ENCODE measurements at regions not wholly inside any gene's neighbourhood (a gene's known extent, or its start where the extent isn't known, plus 50 kb on each side); places are given as distances from the start of the nearest gene placed in this dataset.

GRCh38 chr2:150689590-150689989, 202.1 kb upstream of the RND3 start:
- TF ChIP-seq GATA3 (IDR thresholded peaks at IDR 0.05; ENCODE audit: low read depth, low read length) (no peak), GATA2 (IDR thresholded peaks at IDR 0.05; ENCODE audit: low read depth, low read length) (no peak)

- TF ChIP-seq GATA2 (IDR thresholded peaks at IDR 0.05; ENCODE audit: low read depth, low read length) (no peak), GATA3 (IDR thresholded peaks at IDR 0.05; ENCODE audit: low read depth, low read length) (no peak)
Measured at GRCh38 chr2:150688016-150688415, 200.5 kb upstream of the RND3 start.

- TF ChIP-seq GATA2 (IDR thresholded peaks at IDR 0.05; ENCODE audit: low read depth, low read length) (no peak), GATA3 (IDR thresholded peaks at IDR 0.05; ENCODE audit: low read depth, low read length) (no peak)
Measured at GRCh38 chr2:150686391-150686790, 198.9 kb upstream of the RND3 start.

GRCh38 chr2:150681120-150681804, 193.8 kb upstream of the RND3 start:
- peak; percentile 16; the same call in 1 of the 2 replicates for TF ChIP-seq GATA2 (IDR thresholded peaks at IDR 0.05; ENCODE audit: low read depth, low read length)
- no peak for TF ChIP-seq GATA3 (IDR thresholded peaks at IDR 0.05; ENCODE audit: low read depth, low read length)

DNA sequence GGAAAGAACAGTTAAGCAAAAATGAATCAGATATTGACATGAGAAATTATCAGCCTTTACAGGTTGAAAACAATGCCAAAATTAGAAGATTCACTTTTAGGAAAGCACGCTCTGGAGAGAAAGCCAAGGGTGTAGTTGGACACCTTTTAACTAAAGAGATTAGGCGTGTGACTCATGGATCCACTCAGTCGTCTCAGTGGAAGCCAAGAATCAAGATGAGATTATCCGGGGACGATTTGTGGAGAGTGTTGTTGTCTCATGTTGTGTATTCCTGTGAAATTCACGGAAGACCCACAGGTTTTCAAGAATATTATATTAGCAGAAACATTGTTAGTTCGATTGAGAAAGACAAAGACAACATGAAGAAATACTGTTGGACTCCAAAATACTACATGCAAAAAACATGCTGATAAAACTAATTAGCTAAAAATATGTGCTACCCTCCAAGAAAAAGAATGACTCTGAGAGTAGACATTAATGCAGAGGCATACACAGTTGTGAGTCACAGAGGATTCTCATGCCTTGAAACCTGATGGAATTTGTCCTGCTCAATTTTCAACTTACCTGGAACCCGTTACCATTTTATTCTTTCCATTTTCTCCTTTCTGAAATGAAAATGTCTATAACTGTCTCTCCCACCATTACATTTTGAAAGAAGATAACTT, 192.1 kb upstream of the RND3 start:
- TF ChIP-seq GATA2 (IDR thresholded peaks at IDR 0.05; ENCODE audit: low read depth, low read length) (no peak), GATA3 (IDR thresholded peaks at IDR 0.05; ENCODE audit: low read depth, low read length) (no peak)

GRCh38 chr2:150677551-150677950, 190.1 kb upstream of the RND3 start:
- TF ChIP-seq GATA2 (IDR thresholded peaks at IDR 0.05; ENCODE audit: low read depth, low read length) (no peak), GATA3 (IDR thresholded peaks at IDR 0.05; ENCODE audit: low read depth, low read length) (no peak)

- TF ChIP-seq GATA2 (IDR thresholded peaks at IDR 0.05; ENCODE audit: low read depth, low read length) (no peak), GATA3 (IDR thresholded peaks at IDR 0.05; ENCODE audit: low read depth, low read length) (no peak)
Measured at GRCh38 chr2:150676747-150677383, 189.4 kb upstream of the RND3 start.

DNA sequence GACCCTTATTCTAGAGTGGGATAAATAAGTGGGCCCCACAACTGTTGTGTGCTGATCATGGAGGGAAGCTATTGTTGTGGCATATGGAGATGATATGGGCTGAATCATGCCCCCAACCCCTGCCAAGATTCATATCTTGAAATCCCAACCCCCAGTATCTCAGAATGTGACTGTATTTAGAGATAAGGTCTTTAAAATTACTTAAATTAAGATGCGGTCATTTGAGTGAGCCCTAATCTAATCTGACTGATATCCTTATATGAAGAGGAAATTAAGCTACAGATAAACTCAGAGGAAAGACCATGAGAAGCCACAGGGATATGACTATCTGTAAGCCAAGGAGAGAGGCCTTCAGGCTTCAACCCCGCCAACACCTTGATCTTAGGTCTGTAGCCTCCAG, 188.3 kb upstream of the RND3 start:
- peak; percentile 31; the same call in 1 of the 2 replicates for TF ChIP-seq GATA2 (IDR thresholded peaks at IDR 0.05; ENCODE audit: low read depth, low read length)
- TF ChIP-seq GATA3 (IDR thresholded peaks at IDR 0.05; ENCODE audit: low read depth, low read length) = no peak

GRCh38 chr2:150674283-150674682, 186.8 kb upstream of the RND3 start:
- no peak for TF ChIP-seq GATA3 (IDR thresholded peaks at IDR 0.05; ENCODE audit: low read depth, low read length)
- no peak for TF ChIP-seq GATA2 (IDR thresholded peaks at IDR 0.05; ENCODE audit: low read depth, low read length)

GRCh38 chr2:150672311-150672710, 184.8 kb upstream of the RND3 start:
- TF ChIP-seq GATA3 (IDR thresholded peaks at IDR 0.05; ENCODE audit: low read depth, low read length) (no peak), GATA2 (IDR thresholded peaks at IDR 0.05; ENCODE audit: low read depth, low read length) (no peak)

- TF ChIP-seq GATA2 (IDR thresholded peaks at IDR 0.05; ENCODE audit: low read depth, low read length) (no peak), GATA3 (IDR thresholded peaks at IDR 0.05; ENCODE audit: low read depth, low read length) (no peak)
Measured at GRCh38 chr2:150669492-150669891, 182.0 kb upstream of the RND3 start.

- TF ChIP-seq GATA3 (IDR thresholded peaks at IDR 0.05; ENCODE audit: low read depth, low read length) (no peak), GATA2 (IDR thresholded peaks at IDR 0.05; ENCODE audit: low read depth, low read length) (no peak)
Measured at GRCh38 chr2:150663143-150663542, 175.7 kb upstream of the RND3 start.

DNA sequence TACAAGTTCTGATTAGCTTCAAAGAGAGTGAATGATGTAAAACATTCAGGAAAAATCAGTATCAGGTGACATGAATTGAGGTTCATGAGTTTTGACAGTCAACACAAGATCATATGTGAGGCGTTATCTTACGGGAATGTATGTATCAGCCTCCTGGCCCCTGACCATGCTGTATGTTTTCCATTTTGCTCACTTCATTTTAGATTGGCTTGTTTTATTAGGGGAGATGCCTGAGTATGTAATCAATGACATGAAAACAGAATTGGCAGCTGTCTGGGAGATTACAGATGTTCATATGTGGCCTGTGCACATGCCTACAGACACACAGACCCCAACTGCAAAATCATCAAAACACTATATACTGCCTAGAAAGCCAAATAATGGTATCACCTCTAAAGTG, 168.5 kb upstream of the RND3 start:
- TF ChIP-seq GATA2 (IDR thresholded peaks at IDR 0.05; ENCODE audit: low read depth, low read length) = no peak

DNA sequence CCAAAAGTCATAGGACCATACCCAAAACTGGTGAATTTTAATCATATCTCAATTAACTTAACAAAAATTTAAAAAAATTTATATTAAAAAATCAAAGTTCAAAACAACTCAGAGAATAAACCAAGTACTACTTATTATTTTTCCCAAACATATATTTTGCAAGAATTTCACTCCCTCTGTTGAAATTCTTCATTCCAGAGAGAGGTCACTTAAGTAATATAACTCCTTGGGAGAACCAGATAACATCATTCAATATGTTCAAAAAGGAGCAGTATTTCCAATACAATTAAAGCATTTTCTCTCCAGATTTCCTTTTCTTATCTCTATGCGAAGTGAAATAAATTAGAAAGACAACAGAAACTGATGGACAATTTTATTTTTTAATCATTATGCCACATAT, 165.9 kb upstream of the RND3 start:
- TF ChIP-seq GATA3 (IDR thresholded peaks at IDR 0.05; ENCODE audit: low read depth, low read length) = no peak
- TF ChIP-seq GATA2 (IDR thresholded peaks at IDR 0.05; ENCODE audit: low read depth, low read length) = no peak

GRCh38 chr2:150647943-150648342, 160.5 kb upstream of the RND3 start:
- no peak for TF ChIP-seq GATA2 (IDR thresholded peaks at IDR 0.05; ENCODE audit: low read depth, low read length)
- no peak for TF ChIP-seq GATA3 (IDR thresholded peaks at IDR 0.05; ENCODE audit: low read depth, low read length)

Measured in SH-SY5Y (cell line).